ENCODE measurements at regions not wholly inside any gene's neighbourhood (a gene's known extent, or its start where the extent isn't known, plus 50 kb on each side); places are given as distances from the start of the nearest gene placed in this dataset.

- TF ChIP-seq GATAD2B (conservative IDR thresholded peaks at IDR 0.05; ENCODE audit: low read depth) (no peak), RCOR1 (conservative IDR thresholded peaks at IDR 0.05; ENCODE audit: low read depth, low read length) (no peak), EZH2 (IDR thresholded peaks at IDR 0.05; ENCODE audit: borderline replicate concordance, control insufficient read depth, low read depth, low read length) (no peak), STAT1 (conservative IDR thresholded peaks at IDR 0.05) (no peak), NBN (IDR thresholded peaks at IDR 0.05) (no peak), HDGF (IDR thresholded peaks at IDR 0.05) (no peak)
These were observed 1369.9 kb upstream of the TMEM132C start (continued) for GRCh38 chr12:126897102-126897501.

GRCh38 chr12:126897778-126898177, 1369.2 kb upstream of the TMEM132C start:
- Histone ChIP-seq H3K4me1 (ENCODE audit: control insufficient read depth, insufficient read depth, low read length) (no peaks in the 10 kb centered on the region), H3K4me3 (no peak overlapping the region), H3K36me3 (ENCODE audit: control insufficient read depth in 2 of 2, insufficient read depth in 2 of 2, low read length in 1 of 2) (no peaks in the 10 kb centered on the region), H4K20me1 (ENCODE audit: control insufficient read depth, insufficient read depth) (no peaks in the 10 kb centered on the region), H3K27me3 (replicated peaks in 1 of 2; ENCODE audit: control insufficient read depth in 2 of 2, insufficient read depth in 2 of 2, low read length in 1 of 2) (no peaks in the 10 kb centered on the region), H3K79me2 (ENCODE audit: control insufficient read depth, insufficient read depth, low read length) (no peaks in the 10 kb centered on the region), H3K9me3 (replicated peaks; ENCODE audit: control insufficient read depth, insufficient read depth, low read length) (no peaks in the 10 kb centered on the region; the same call in 2 of the 3 replicates), H3K9ac (ENCODE audit: control insufficient read depth, insufficient read depth, low read length) (no peak overlapping the region), H3K4me2 (ENCODE audit: control insufficient read depth, insufficient read depth) (no peak overlapping the region), H3K27ac (ENCODE audit: control insufficient read depth, insufficient read depth) (no peak overlapping the region), H2AFZ (ENCODE audit: control insufficient read depth, low read depth, low read length) (no peak overlapping the region)
- no TSS peak for BruUV-seq (replicated peaks)
- 62% methylated on average over 4 of the region's 5 CpGs for WGBS (ENCODE audit: insufficient coverage, insufficient replicate concordance, low lambda C conversion rate, missing lambda C conversion rate)
- intact Hi-C loops (cut with micrococcal nuclease; ENCODE audit: unreplicated experiment): no loop called here
- ChIA-PET POLR2A (no interaction called here), SMC1A (ENCODE audit: uncharacterized antibody, unreplicated experiment) (no interaction called here), CTCF (interaction anchor here (0.6 kb wide), 2 partner anchors 146 to 526 kb away, joined by 3 to 4 read pairs; no protein-coding TSS in a partner anchor), RAD21 (ENCODE audit: unreplicated experiment) (no interaction called here)
- no peak for FAIRE-seq
- in situ Hi-C loops (cut with MboI): no loop called here
- ATAC-seq: no peak
- no peak for DNase-seq (ENCODE audit: low read depth, low spot score)
- TF ChIP-seq HDAC2 (IDR thresholded peaks at IDR 0.05) (no peak), NFYB (IDR thresholded peaks at IDR 0.05; ENCODE audit: insufficient read depth, low read depth, low read length) (no peak), PBX3 (IDR thresholded peaks at IDR 0.05; ENCODE audit: insufficient replicate concordance, low read depth, low read length) (no peak), USF1 (IDR thresholded peaks at IDR 0.05; ENCODE audit: borderline replicate concordance, extremely low read length, insufficient read depth, low read depth, low read length) (no peak), SMC3 (IDR thresholded peaks at IDR 0.05; ENCODE audit: borderline replicate concordance, low read length) (no peak), ATF2 (IDR thresholded peaks at IDR 0.05; ENCODE audit: low read length) (no peak), SP1 (IDR thresholded peaks at IDR 0.05; ENCODE audit: low read depth, low read length) (no peak), EGR1 (IDR thresholded peaks at IDR 0.05; ENCODE audit: borderline replicate concordance in 1 of 2, low read depth in 2 of 2, low read length in 2 of 2) (no peak), SKIL (IDR thresholded peaks at IDR 0.05; ENCODE audit: low read depth, poor library complexity, severe bottlenecking) (no peak), E2F4 (IDR thresholded peaks at IDR 0.05; ENCODE audit: low read depth, low read length) (no peak)
